Kidney capillary endothelial cell (primary cell): ENCODE measurements at regions not wholly inside any gene's neighbourhood (a gene's known extent, or its start where the extent isn't known, plus 50 kb on each side); places are given as distances from the start of the nearest gene placed in this dataset.

Source experiments
- DNase-seq: peaks from one replicate; pipeline ENCODE4 v3.0.0-alpha.2; 2018; ENCODE audit warnings: low spot score

- no peak for DNase-seq
Measured at GRCh38 chr5:2908086-2908485, 156.6 kb upstream of the IRX2 start.

DNA sequence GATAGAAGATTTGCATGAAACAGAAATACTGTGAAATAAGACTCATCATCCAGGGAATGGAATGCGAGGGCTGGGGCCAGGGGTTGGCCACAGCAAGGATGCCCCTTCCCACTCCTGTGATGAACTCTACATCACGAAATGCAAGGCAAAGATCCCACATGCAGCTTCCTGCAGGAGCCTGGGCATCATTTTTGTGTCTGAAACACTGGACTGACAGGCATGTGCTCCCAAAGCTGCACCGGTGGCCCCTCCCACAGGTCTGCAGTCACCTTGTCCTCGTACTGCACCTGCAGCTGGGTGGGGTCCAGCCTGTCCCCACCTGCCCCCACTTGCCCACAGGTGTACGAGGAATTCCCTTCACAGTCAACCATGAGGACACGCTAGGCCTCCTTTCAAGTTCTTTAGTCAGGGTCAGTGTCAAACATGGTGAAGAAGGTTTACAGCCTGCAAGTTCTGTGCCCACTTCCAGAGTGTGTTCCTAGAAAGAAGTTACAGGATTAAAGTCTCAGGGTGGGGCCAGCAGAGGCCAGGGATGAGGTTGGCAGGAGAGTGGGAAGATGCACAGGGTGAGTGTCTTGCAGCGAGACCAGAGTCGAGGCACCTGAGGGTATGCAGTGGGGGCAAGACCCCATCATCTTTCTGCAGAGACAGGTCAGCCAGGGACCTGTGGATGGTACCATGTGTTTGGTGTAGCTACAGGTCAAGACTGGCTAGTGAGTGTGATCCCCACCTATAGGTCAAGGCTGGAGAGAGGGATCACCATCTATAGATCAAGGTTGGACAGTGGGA, 155.0 kb upstream of the IRX2 start:
- DNase-seq, result no peak

- DNase-seq, result no peak
Measured at GRCh38 chr5:2905741-2906140, 154.3 kb upstream of the IRX2 start.

GRCh38 chr5:2904956-2905355, 153.5 kb upstream of the IRX2 start:
- no peak for DNase-seq

- no peak for DNase-seq
Measured at GRCh38 chr5:2904399-2904798, 152.9 kb upstream of the IRX2 start.

DNA sequence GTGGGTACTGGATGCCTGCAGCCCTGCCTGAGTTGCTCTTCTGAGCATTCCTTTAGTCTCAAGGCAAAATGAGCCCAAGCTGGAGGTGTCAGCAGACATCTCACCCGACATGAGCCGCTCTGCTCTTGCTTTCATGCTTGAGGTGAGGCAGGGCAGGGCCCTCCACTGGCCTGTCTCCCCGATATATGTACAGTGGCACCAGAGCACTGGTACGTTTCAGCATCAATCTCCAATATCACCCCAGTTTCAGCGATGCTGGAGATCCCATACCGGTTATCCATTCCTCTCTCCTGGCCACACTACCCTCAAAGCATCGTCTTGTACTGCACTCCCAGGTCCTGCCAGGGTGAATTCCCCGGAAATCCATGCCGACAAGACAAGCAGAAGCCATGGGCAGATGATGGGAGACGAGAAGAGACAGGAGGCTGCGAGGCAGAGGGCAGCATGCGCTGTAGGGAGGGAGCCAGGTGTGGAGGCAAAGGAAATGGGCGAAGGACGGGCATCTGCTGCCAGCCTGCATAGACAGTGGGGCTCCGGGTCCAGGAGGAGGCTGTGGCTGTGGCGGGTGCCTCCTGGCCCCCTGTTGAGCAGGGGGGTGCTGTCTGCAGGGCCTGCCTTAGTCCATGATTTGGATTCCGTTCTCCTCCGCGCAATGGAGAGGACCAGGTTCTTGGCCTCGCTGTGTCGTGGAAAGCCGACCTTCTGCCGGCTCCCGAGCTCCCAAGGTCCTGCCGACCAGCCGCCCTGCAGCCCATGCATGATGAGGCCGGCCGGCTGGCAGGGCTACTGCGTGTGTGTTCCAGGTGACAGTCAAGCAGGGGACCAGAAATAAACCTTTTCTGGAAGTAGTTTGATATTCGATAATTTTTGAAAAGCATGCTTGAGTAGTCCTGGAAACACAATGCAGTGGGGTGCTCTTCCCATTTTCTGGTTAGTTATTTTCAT, 152.2 kb upstream of the IRX2 start:
- DNase-seq, result no peak

DNA sequence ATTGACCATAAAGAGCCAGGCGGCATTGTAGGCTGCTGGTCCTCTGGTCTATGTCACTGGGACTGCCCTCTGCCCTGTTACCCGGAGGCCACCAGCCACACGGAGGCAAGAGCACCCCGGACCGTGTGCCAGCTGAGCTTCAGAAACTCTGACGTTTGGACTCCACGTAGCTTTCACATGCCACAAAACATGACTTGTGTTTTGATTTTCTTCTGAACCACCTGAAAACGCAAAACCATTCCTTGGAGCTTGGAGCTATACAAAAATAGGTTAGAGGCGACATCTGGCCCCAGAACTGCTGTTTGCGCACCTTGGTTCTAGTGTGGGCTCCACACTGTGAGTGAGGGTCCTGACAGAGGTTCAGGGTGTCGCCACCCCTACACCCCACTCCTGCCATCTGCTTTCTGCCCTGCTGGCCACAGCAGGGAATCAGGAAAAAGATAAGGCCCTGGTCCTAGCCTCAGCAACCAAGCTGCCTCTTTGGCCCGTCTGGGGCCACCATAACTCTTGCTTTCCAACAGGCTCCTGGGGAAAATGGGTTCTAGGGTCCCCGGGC, 151.3 kb upstream of the IRX2 start:
- no peak for DNase-seq

GRCh38 chr5:2902186-2902585, 150.7 kb upstream of the IRX2 start:
- no peak for DNase-seq

DNA sequence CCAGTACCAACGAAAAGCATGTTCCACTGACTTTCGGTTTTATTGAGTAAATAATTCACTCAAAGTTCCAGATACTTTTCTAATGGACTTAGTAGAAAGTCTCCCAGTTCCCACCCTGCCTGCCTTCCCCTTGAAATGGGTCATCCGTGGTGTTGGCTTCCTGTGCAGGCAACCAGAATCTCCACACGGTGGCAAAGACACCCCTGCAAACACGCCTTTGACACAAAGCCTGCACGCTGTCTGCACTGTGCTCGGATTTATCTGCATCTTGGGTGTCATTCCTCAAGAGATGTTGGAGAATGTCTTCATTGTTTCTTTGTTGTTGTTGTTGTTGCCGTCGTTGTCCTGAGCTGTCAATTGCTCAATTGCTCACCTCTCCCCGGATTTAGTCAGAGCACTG, 150.0 kb upstream of the IRX2 start:
- DNase-seq, result no peak

- DNase-seq, result no peak
Measured at GRCh38 chr5:2901096-2901495, 149.6 kb upstream of the IRX2 start.

GRCh38 chr5:2900360-2900759, 148.9 kb upstream of the IRX2 start:
- no peak for DNase-seq

DNA sequence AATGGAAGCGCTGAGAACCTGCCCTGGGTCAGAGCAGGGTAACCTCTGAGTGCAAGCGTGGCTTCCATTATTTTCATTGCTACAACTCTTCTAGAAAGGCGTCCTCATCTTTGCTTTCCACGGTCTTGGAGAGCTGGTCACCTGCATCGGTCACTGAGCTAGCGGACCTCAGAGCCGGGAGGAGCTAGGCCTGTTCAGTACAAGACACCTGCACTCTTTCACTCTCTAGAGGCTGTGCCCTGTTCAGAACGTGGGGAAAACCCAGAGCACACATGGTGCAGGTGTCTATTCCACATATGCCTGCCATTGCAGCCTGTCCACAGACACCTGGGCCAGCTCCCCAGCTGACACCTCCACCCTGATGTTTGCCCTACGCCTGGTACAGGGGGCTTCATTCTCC, 147.8 kb upstream of the IRX2 start:
- no peak for DNase-seq

DNA sequence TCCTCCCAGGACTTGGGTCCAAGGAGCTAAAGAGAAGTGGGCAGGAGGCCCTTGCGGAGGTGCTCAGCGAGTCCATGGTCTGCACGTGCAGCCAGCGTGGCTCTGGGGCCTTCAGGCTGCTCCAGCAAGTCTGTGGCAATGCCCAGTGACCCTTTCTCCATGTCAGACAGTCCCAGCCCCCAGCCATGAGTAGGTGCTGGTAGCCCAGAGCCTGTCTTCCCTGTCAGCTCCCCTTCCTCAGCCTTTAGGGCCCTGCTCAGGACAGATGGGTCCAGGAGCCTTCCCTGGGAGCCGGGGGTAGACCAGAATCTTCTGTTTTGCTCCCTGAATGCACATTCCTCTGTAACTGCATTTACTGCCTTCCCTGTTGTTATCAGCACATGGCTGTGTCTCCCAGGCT, 147.2 kb upstream of the IRX2 start:
- DNase-seq, result no peak

GRCh38 chr5:2897276-2897961, 145.9 kb upstream of the IRX2 start:
- DNase-seq, result no peak

GRCh38 chr5:2896371-2897275, 145.1 kb upstream of the IRX2 start:
- no peak for DNase-seq

DNA sequence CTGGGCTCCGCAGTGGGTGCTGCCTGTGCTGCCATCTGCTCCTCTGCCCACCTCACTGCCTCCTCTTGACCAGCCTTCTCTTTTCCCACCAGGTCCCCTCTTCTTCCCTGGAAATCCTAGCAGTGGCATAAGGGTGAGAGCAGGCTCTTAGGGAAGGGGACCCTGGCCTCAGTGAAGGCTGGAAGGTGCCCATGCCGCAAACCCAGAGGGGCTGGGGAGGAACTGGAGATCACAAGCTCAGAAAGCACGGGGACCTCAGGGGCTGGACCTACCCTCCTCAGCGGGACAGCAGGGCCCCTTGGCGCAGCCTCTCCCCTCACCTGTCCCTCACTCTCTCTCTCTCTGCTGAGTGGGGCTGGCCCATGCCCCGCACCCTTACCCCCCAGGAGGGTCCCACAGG, 144.4 kb upstream of the IRX2 start:
- no peak for DNase-seq

GRCh38 chr5:2895196-2895595, 143.7 kb upstream of the IRX2 start:
- no peak for DNase-seq

GRCh38 chr5:2894736-2895135, 143.3 kb upstream of the IRX2 start:
- no peak for DNase-seq

DNA sequence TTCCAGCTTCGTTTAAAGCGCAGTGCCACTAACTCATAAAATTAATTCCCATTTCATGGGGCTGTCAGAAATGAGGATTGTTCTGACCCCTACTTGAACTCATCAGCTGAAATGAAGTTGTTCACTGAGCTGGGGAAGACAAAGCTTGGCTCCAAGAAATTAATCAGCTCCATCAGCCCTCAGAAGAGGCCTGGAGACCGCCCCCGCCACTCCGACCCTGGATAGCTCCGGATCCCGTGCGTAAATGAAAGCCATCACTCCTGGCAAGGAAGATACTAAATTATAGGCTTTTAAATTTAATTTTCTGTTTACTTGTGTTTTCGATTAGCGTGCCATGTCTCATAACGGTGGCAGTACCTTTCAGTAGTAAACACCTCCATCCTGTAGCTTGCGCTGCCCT, 142.8 kb upstream of the IRX2 start:
- no peak for DNase-seq

DNA sequence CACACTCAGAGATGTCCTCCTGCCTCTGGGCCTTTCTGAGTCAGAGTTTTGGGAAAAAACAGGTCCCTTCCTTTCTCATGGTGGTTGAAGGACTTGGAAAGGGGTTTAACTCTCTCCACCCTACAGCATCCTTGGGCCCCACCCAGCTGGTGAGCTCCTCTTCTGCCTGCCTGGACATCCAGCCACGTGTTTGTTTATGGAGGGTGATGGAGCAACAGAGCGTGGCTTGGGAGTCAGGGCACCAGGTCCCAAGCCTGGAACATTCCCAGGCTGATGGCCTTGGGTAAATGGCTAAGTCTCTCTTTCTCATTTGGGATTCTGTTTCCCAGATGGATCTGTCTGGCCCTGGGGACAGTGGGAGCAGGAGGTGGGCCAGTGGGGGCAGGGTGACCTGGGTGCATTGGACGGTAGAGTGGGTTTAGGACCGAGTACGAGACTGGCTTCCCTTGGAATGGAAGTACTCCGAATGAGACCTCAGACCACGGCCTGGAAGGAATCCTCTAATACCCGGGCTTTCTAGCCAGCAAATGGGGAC, 141.1 kb upstream of the IRX2 start:
- no peak for DNase-seq

GRCh38 chr5:2891781-2892180, 140.3 kb upstream of the IRX2 start:
- DNase-seq, result no peak
